GM23338 (cell line): ENCODE measurements at regions not wholly inside any gene's neighbourhood (a gene's known extent, or its start where the extent isn't known, plus 50 kb on each side); places are given as distances from the start of the nearest gene placed in this dataset.

Source experiments
- ATAC-seq: fragments of 200-7000 bp; cut with Tn5 transposase; 3 replicates; pipeline ENCODE4 v1.9.1; 2020
- DNase-seq: peaks from one replicate; pipeline ENCODE4 v3.0.0-alpha.2; 2015; ENCODE audit warnings: low spot score
- H2AFZ ChIP-seq: fragments of 200-600 bp; sonication (generic); 2 replicates; pipeline ENCODE4 v1.8.0; 2016; ENCODE audit warnings: antibody characterized with exemption, mild to moderate bottlenecking, moderate library complexity
- H3F3A ChIP-seq: fragments of 200-600 bp; sonication (generic); replicated peaks from 2 replicates; pipeline ENCODE4 v1.8.0; 2017; ENCODE audit warnings: antibody characterized with exemption, mixed run types, low read depth
- H3K27ac ChIP-seq: fragments of 200-600 bp; sonication (generic); 2 replicates; pipeline ENCODE4 v1.6.1; 2016; ENCODE audit warnings: low read depth
- H3K27me3 ChIP-seq: fragments of 200-600 bp; sonication (generic); 2 replicates; pipeline ENCODE4 v1.8.0; 2016; ENCODE audit warnings: mild to moderate bottlenecking, mixed run types, moderate library complexity; ENCODE audit not compliant: insufficient read depth
- H3K36me3 ChIP-seq: fragments of 200-600 bp; sonication (generic); 2 replicates; pipeline ENCODE4 v1.8.0; 2016; ENCODE audit warnings: mild to moderate bottlenecking; ENCODE audit not compliant: insufficient read depth
- H3K4me1 ChIP-seq: fragments of 200-600 bp; sonication (generic); 2 replicates; pipeline ENCODE4 v1.8.0; 2016; ENCODE audit warnings: mild to moderate bottlenecking, moderate library complexity; ENCODE audit not compliant: insufficient read depth
- H3K4me2 ChIP-seq: fragments of 200-600 bp; sonication (generic); 2 replicates; pipeline ENCODE4 v1.7.1; 2017; ENCODE audit warnings: mixed run types
- H3K4me3 ChIP-seq: fragments of 200-600 bp; sonication (generic); 2 replicates; pipeline ENCODE4 v1.6.1; 2016; ENCODE audit warnings: mixed run types
- H3K79me2 ChIP-seq: fragments of 200-600 bp; sonication (generic); replicated peaks from 2 replicates; pipeline ENCODE4 v1.8.0; 2017; ENCODE audit warnings: mild to moderate bottlenecking; ENCODE audit not compliant: insufficient read depth
- H3K9me2 ChIP-seq: fragments of 200-600 bp; sonication (generic); 2 replicates; pipeline ENCODE4 v1.8.0; 2017; ENCODE audit not compliant: insufficient read depth
- H4K20me1 ChIP-seq: fragments of 200-600 bp; sonication (generic); replicated peaks from 2 replicates; pipeline ENCODE4 v1.8.0; 2017; ENCODE audit warnings: mild to moderate bottlenecking; ENCODE audit not compliant: insufficient read depth
- H3K27ac Mint-ChIP-seq: 2 replicates; pipeline ENCODE4 v1.8.0; 2020; ENCODE audit warnings: inconsistent platforms, mild to moderate bottlenecking, moderate library complexity, mixed read lengths
- H3K27me3 Mint-ChIP-seq: 3 replicates; pipeline ENCODE4 v1.8.0; 2022; ENCODE audit warnings: low read depth, mild to moderate bottlenecking, moderate library complexity, mixed read lengths, inconsistent platforms; ENCODE audit not compliant: insufficient read depth, poor library complexity
- H3K36me3 Mint-ChIP-seq: 3 replicates; pipeline ENCODE4 v1.8.0; 2021; ENCODE audit warnings: low read depth, mild to moderate bottlenecking, inconsistent platforms, moderate library complexity, mixed read lengths
- H3K4me1 Mint-ChIP-seq: 3 replicates; pipeline ENCODE4 v1.8.0; 2020; ENCODE audit warnings: mild to moderate bottlenecking, inconsistent platforms, mixed read lengths
- H3K4me3 Mint-ChIP-seq: 3 replicates; pipeline ENCODE4 v1.8.0; 2021; ENCODE audit warnings: moderate library complexity, mild to moderate bottlenecking, inconsistent platforms, mixed read lengths
- H3K9me3 Mint-ChIP-seq: 3 replicates; pipeline ENCODE4 v1.8.0; 2020; ENCODE audit warnings: moderate library complexity, mild to moderate bottlenecking, inconsistent platforms, mixed read lengths
- CREB1 ChIP-seq: fragments of 250-450 bp; sonication (Bioruptor Pico); IDR thresholded peaks from 2 replicates; pipeline ENCODE4 v1.5.0; 2020; ENCODE audit warnings: low read depth, mild to moderate bottlenecking, moderate library complexity
- ETS1 ChIP-seq: IDR thresholded peaks from 2 replicates; pipeline ENCODE4 v1.6.1; 2016; ENCODE audit warnings: antibody characterized with exemption
- EZH2 ChIP-seq: fragments of 200-600 bp; sonication (generic); IDR thresholded peaks from one replicate; pipeline ENCODE4 v1.8.0; 2017; ENCODE audit warnings: antibody characterized with exemption, mild to moderate bottlenecking, low read depth; ENCODE audit not compliant: unreplicated experiment
- EZH2phosphoT487 ChIP-seq: fragments of 200-600 bp; sonication (generic); IDR thresholded peaks from one replicate; pipeline ENCODE4 v1.8.1; 2018; ENCODE audit warnings: antibody characterized with exemption; ENCODE audit not compliant: unreplicated experiment
- JUNB ChIP-seq: IDR thresholded peaks from one replicate; pipeline ENCODE4 v1.6.1; 2016; ENCODE audit warnings: antibody characterized with exemption; ENCODE audit not compliant: unreplicated experiment
- NANOG ChIP-seq: IDR thresholded peaks from 2 replicates; pipeline ENCODE4 v1.6.1; 2016; ENCODE audit warnings: antibody characterized with exemption, borderline replicate concordance
- REST ChIP-seq: IDR thresholded peaks from one replicate; pipeline ENCODE4 v1.6.1; 2018; ENCODE audit warnings: antibody characterized with exemption; ENCODE audit not compliant: unreplicated experiment
- STAT1 ChIP-seq: IDR thresholded peaks from one replicate; pipeline ENCODE4 v1.6.1; 2016; ENCODE audit warnings: antibody characterized with exemption; ENCODE audit not compliant: unreplicated experiment
- ZNF331 ChIP-seq: fragments of 250-450 bp; sonication (Bioruptor Pico); IDR thresholded peaks from 2 replicates; pipeline ENCODE4 v1.5.0; 2020; ENCODE audit warnings: low read depth, mild to moderate bottlenecking, moderate library complexity
- TF ChIP-seq, protein P1 (sequence below), 2 experiments: fragments of 200-600 bp in 1 of 2; sonication (generic) in 1 of 2; conservative IDR thresholded peaks; 2 replicates each; pipeline versions ENCODE4 v1.5.1 to v1.6.1; 2016 to 2017; ENCODE audit warnings: antibody characterized with exemption in 2 of 2, low read depth in 2 of 2, mild to moderate bottlenecking in 2 of 2, moderate library complexity in 1 of 2

DNA sequence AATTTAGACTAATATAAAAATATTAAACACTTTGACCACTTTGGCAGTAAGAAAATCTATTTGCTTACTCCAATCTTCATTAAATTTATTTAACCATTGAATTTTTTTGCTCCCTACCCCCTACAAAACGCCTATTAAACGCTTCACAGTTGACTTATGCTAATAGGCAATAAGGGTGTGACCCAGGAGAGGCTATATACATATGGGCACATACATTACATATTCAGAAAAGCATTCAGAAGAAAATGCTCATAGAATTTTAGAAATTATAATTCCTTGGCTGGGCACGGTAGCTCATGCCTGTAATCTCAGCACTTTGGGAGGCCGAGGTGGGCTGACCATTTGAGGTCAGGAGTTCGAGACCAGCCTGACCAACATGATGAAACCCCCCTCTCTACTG is 95.6 kb upstream of the STARD13 start (continued):
- TF ChIP-seq, protein P1, sequence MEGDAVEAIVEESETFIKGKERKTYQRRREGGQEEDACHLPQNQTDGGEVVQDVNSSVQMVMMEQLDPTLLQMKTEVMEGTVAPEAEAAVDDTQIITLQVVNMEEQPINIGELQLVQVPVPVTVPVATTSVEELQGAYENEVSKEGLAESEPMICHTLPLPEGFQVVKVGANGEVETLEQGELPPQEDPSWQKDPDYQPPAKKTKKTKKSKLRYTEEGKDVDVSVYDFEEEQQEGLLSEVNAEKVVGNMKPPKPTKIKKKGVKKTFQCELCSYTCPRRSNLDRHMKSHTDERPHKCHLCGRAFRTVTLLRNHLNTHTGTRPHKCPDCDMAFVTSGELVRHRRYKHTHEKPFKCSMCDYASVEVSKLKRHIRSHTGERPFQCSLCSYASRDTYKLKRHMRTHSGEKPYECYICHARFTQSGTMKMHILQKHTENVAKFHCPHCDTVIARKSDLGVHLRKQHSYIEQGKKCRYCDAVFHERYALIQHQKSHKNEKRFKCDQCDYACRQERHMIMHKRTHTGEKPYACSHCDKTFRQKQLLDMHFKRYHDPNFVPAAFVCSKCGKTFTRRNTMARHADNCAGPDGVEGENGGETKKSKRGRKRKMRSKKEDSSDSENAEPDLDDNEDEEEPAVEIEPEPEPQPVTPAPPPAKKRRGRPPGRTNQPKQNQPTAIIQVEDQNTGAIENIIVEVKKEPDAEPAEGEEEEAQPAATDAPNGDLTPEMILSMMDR (conservative IDR thresholded peaks at IDR 0.05; ENCODE audit: low read depth in 2 of 2), result no peak
- TF ChIP-seq EZH2phosphoT487 (no peak), ZNF331 (CRISPR knock-in tag) (no peak)

- Mint-ChIP-seq H3K27me3 (no peaks in the 10 kb centered on the region), H3K36me3 (no peaks in the 10 kb centered on the region), H3K4me3 (no peak overlapping the region), H3K27ac (no peak overlapping the region), H3K4me1 (peaks cover 20% of the 10 kb centered on the region), H3K9me3 (no peaks in the 10 kb centered on the region; the same call in 2 of the 3 replicates)
- Histone ChIP-seq H3K4me1 (peaks cover 5% of the 10 kb centered on the region; the same call in 1 of the 2 replicates), H3K9me2 (no peaks in the 10 kb centered on the region), H3K79me2 (no peaks in the 10 kb centered on the region), H3K27ac (no peak overlapping the region), H3K4me3 (no peak overlapping the region), H3K36me3 (no peaks in the 10 kb centered on the region), H3K27me3 (no peaks in the 10 kb centered on the region), H3F3A (no peaks in the 10 kb centered on the region), H3K4me2 (no peak overlapping the region), H4K20me1 (no peaks in the 10 kb centered on the region), H2AFZ (no peak overlapping the region)
- ATAC-seq (no peak), DNase-seq (no peak)
- TF ChIP-seq STAT1 (no peak), CREB1 (CRISPR knock-in tag) (no peak), ZNF331 (CRISPR knock-in tag) (no peak), REST (no peak), EZH2 (no peak), NANOG (no peak), ETS1 (no peak), EZH2phosphoT487 (no peak), JUNB (no peak)
- TF ChIP-seq, protein P1 (conservative IDR thresholded peaks at IDR 0.05; ENCODE audit: low read depth in 2 of 2), result no peak
Observed at GRCh38 chr13:33381906-33382305, 96.4 kb upstream of the STARD13 start.
